Gastrocnemius medialis (tissue), 4 donors: ENCODE measurements at regions not wholly inside any gene's neighbourhood (a gene's known extent, or its start where the extent isn't known, plus 50 kb on each side); places are given as distances from the start of the nearest gene placed in this dataset.

Experiments used
- ATAC-seq, 2 donors: fragments of 150-250 bp; one replicate each; pipeline ENCODE4 v1.9.1; 2016
- DNase-seq, 2 donors: peaks; one replicate each; pipeline ENCODE4 v3.0.0-alpha.2; 2019
- H3K27ac ChIP-seq, 4 donors: fragments of 200-600 bp; sonication (generic); 1 replicate in 1 of 4; 2 replicates in 3 of 4; pipeline ENCODE4 v1.5.1; 2016 to 2018; ENCODE audit warnings: mild to moderate bottlenecking in 2 of 4, moderate library complexity in 1 of 4
- H3K27me3 ChIP-seq, 3 donors: fragments of 200-600 bp; sonication (generic) in 2 of 3; 1 replicate in 1 of 3; 2 replicates in 2 of 3; pipeline versions ENCODE4 v1.5.1 to v1.6.0; 2016 to 2019; ENCODE audit warnings: mild to moderate bottlenecking in 1 of 3, moderate library complexity in 1 of 3
- H3K36me3 ChIP-seq, 2 donors: fragments of 200-600 bp; sonication (generic) in 1 of 2; one replicate each; pipeline ENCODE4 v1.5.1; 2017 to 2018
- H3K4me1 ChIP-seq, 2 donors: fragments of 200-600 bp; sonication (generic) in 1 of 2; one replicate each; pipeline ENCODE4 v1.5.1; 2016 to 2017; ENCODE audit warnings: mild to moderate bottlenecking in 2 of 2
- H3K4me3 ChIP-seq, 4 donors: fragments of 200-600 bp; sonication (generic) in 3 of 4; 1 replicate in 1 of 4; 2 replicates in 3 of 4; pipeline ENCODE4 v1.5.1; 2016 to 2019; ENCODE audit warnings: mild to moderate bottlenecking in 2 of 4
- H3K9me3 ChIP-seq, 3 donors: fragments of 200-600 bp; sonication (generic) in 2 of 3; 1 replicate in 1 of 3; 2 replicates in 2 of 3; pipeline ENCODE4 v1.5.1; 2016 to 2019
- POLR2A ChIP-seq, 2 donors: fragments of 450-650 bp; IDR thresholded peaks; one replicate each; pipeline ENCODE4 v1.6.1; 2017; ENCODE audit warnings: antibody characterized with exemption in 2 of 2, mild to moderate bottlenecking in 2 of 2, moderate library complexity in 2 of 2
- in situ Hi-C, 4 donors: fragments of 200-750 bp; cut with MboI; loops; one replicate each; pipeline versions ENCODE4 v1.15.0 to v1.8.0; 2017; ENCODE audit warnings: low sequenced_read_pairs in 4 of 4
- intact Hi-C: fragments of 100-400 bp; cut with DNase I; formaldehyde crosslinking; loops from one replicate; pipeline ENCODE4 v1.15.1; 2023; ENCODE audit warnings: low total_unique reads
- TF ChIP-seq, protein P1 (sequence below), 5 experiments: fragments of 450-650 bp in 3 of 5; fragments of 200-600 bp in 2 of 5; sonication (generic) in 2 of 5; IDR thresholded peaks in 4 of 5; conservative IDR thresholded peaks in 1 of 5; 1 replicate in 4 of 5; 2 replicates in 1 of 5; pipeline ENCODE4 v1.5.1; 2016 to 2019; ENCODE audit warnings: antibody characterized with exemption in 5 of 5, mild to moderate bottlenecking in 3 of 5, moderate library complexity in 3 of 5

DNA sequence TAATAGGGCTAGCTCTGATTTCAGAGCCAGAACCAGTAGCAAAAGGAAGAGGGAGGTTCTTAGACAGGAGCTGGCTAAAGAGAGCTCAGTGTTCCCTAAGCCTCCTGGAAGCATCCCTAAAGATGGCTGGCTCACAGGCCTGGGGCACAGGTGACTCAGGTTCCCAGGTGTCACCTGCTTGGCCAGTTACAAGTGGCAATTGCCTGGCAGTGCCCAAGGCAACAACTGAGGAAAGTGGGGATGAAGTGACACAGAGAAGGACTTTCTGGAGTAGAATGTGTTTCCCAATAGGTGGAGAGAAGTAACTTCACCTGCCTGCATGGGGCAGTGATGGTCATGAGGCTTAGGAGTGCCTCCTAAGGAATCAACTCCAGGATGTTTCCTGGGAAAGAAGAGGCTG is 66.5 kb upstream of the EEPD1 start:
- no peaks in the 10 kb centered on the region for H3K36me3 ChIP-seq
- no peak overlapping the region for H3K27ac ChIP-seq
- no peaks in the 10 kb centered on the region for H3K9me3 ChIP-seq
- no peak overlapping the region for H3K4me3 ChIP-seq
- intact Hi-C loops (no loop called here), in situ Hi-C loops (no loop called here)
- no peaks in the 10 kb centered on the region for H3K27me3 ChIP-seq
- peaks cover 8 to 13% of the 10 kb centered on the region in 2 donors for H3K4me1 ChIP-seq
- TF ChIP-seq, protein P1, sequence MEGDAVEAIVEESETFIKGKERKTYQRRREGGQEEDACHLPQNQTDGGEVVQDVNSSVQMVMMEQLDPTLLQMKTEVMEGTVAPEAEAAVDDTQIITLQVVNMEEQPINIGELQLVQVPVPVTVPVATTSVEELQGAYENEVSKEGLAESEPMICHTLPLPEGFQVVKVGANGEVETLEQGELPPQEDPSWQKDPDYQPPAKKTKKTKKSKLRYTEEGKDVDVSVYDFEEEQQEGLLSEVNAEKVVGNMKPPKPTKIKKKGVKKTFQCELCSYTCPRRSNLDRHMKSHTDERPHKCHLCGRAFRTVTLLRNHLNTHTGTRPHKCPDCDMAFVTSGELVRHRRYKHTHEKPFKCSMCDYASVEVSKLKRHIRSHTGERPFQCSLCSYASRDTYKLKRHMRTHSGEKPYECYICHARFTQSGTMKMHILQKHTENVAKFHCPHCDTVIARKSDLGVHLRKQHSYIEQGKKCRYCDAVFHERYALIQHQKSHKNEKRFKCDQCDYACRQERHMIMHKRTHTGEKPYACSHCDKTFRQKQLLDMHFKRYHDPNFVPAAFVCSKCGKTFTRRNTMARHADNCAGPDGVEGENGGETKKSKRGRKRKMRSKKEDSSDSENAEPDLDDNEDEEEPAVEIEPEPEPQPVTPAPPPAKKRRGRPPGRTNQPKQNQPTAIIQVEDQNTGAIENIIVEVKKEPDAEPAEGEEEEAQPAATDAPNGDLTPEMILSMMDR (IDR thresholded peaks at IDR 0.05 in 4 of 5, conservative IDR thresholded peaks at IDR 0.05 in 1 of 5): no peak
- no peak for TF ChIP-seq POLR2A (IDR thresholded peaks at IDR 0.05)
- ATAC-seq (no peak), DNase-seq (no peak)

DNA sequence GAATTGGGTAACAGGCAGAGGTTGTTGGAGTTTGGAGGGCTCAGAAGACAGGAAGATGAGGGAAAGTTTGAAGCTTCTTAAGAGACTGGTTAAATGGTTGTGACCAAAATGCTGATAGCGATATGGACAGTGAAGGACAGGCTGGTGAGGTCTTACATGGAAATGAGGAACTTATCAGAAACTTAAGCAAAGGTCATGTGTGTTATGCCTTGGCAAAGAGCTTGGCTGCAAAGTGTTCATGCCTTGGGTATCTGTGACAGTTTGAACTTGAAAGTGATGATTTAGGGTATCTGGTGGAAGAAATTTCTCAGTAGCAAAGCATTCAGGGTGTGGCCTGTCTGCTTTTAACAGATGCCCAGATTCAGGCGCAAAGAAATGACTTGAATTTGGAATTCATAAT is 64.5 kb upstream of the EEPD1 start:
- H3K9me3 ChIP-seq: no peaks in the 10 kb centered on the region
- intact Hi-C loops: no loop called here
- no peak overlapping the region for H3K27ac ChIP-seq
- DNase-seq: no peak
- peaks cover 4 to 8% of the 10 kb centered on the region in 2 donors for H3K4me1 ChIP-seq
- H3K27me3 ChIP-seq: no peaks in the 10 kb centered on the region
- no peak overlapping the region for H3K4me3 ChIP-seq
- no peak for ATAC-seq
- TF ChIP-seq POLR2A (IDR thresholded peaks at IDR 0.05): no peak
- TF ChIP-seq, protein P1 (IDR thresholded peaks at IDR 0.05 in 4 of 5, conservative IDR thresholded peaks at IDR 0.05 in 1 of 5): no peak
- no peaks in the 10 kb centered on the region for H3K36me3 ChIP-seq
- in situ Hi-C loops: no loop called here

DNA sequence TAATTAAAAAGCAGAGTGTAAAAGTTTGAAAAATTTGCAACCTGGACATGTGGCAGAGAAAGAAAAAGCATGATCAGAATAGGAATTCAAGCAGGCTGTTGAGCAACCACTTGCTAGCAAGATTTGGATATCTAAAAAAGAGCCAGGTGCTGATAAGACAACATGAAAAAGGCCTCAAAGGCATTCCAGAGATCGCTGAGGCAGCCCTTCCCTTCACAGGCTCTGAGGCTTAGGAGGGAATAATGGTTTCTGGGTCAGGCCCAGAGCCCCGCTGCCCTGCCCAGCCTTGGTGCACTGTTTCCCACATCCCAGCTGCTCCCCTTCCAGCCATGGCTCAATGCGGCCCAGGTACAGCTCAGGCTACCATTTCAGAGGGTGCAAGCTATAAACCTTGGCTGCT is 64.1 kb upstream of the EEPD1 start:
- Histone ChIP-seq H3K9me3 (no peaks in the 10 kb centered on the region), H3K27me3 (no peaks in the 10 kb centered on the region), H3K4me1 (peaks cover 4 to 8% of the 10 kb centered on the region in 2 donors), H3K36me3 (no peaks in the 10 kb centered on the region), H3K4me3 (no peak overlapping the region), H3K27ac (no peak overlapping the region)
- intact Hi-C loops (no loop called here), in situ Hi-C loops (no loop called here)
- no peak for ATAC-seq
- TF ChIP-seq, protein P1 (IDR thresholded peaks at IDR 0.05 in 4 of 5, conservative IDR thresholded peaks at IDR 0.05 in 1 of 5): no peak
- no peak for TF ChIP-seq POLR2A (IDR thresholded peaks at IDR 0.05)
- DNase-seq: no peak

DNA sequence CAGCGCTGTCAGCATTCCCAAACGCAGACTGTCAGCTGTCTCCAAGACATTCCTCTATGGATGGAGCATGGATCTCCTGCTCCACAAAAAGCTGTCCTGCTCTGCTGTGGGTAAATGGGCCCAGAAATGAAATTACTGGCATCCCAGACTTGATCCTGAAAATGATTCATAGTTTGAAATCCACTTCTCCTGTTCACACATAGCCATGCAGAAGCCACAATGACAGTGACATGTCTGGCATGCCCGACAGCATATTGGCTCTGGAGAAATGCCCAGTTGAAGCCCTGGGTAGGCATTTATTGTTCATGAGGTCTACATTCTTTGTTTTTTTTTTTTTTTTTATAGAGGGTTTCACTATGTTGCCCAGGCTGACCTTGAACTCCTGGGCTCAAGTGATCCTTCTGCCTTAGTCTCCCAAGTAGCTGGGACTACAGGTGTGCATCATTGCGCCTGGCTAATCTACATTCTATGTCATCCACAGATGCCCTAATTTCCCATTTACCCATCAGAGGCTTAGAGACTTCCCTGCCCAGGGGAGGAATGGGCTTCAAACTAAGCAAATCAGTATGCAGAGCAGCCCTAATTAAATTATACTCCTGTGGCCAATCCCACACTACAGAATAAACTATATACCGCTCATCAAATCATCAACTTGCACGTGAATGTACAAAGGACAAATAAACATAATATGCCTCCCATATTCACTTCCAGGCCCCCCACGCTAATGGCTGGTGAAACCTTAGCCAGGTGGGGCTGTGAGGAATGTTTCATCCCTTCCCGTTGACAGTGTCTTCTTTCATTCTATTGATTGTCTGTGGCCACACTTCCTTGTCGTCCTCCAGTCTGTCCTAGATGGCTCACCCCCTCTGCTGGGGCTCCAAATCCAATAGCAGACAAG is 61.8 kb upstream of the EEPD1 start:
- no peaks in the 10 kb centered on the region for H3K9me3 ChIP-seq
- TF ChIP-seq, protein P1 (IDR thresholded peaks at IDR 0.05 in 4 of 5, conservative IDR thresholded peaks at IDR 0.05 in 1 of 5): no peak
- no peak for TF ChIP-seq POLR2A (IDR thresholded peaks at IDR 0.05)
- peak overlapping the region in 1 of 4 donors; percentile 44 for H3K27ac ChIP-seq
- no peak overlapping the region for H3K4me3 ChIP-seq
- peak; percentile 14 to 71 for ATAC-seq
- peaks cover 3 to 4% of the 10 kb centered on the region in 2 donors for H3K4me1 ChIP-seq
- no peaks in the 10 kb centered on the region for H3K36me3 ChIP-seq
- in situ Hi-C loops: loop anchor here in 2 of 4 donors (10.0 kb wide), 1 partner anchor 106 kb away; no protein-coding TSS in a partner anchor
- no peak for DNase-seq
- intact Hi-C loops: no loop called here
- no peaks in the 10 kb centered on the region for H3K27me3 ChIP-seq
